Ovary (tissue), 7 donors: ENCODE measurements at regions not wholly inside any gene's neighbourhood (a gene's known extent, or its start where the extent isn't known, plus 50 kb on each side); places are given as distances from the start of the nearest gene placed in this dataset.

Experiments used
- DNase-seq, 5 donors: peaks; one replicate each; pipeline ENCODE4 v3.0.0-alpha.2; 2019 to 2020
- H3K27ac ChIP-seq, 2 donors: fragments of 200-600 bp; one replicate each; pipeline versions ENCODE4 v1.5.1 to v1.8.0; 2019 to 2022
- H3K27me3 ChIP-seq: fragments of 200-600 bp; one replicate; pipeline ENCODE4 v1.8.0; 2022
- H3K36me3 ChIP-seq: fragments of 200-600 bp; sonication (generic); one replicate; pipeline ENCODE4 v1.5.1; 2019
- H3K4me1 ChIP-seq: one replicate; pipeline ENCODE4 v1.8.1; 2013; ENCODE audit warnings: mild to moderate bottlenecking, moderate library complexity; ENCODE audit not compliant: insufficient read depth
- H3K4me3 ChIP-seq: fragments of 200-600 bp; sonication (generic); one replicate; pipeline ENCODE4 v1.5.1; 2017
- H3K9me3 ChIP-seq, 2 donors: fragments of 200-600 bp in 1 of 2; sonication (generic) in 1 of 2; one replicate each; pipeline versions ENCODE4 v1.5.1 to v1.8.1; 2013 to 2019; ENCODE audit warnings: mild to moderate bottlenecking in 1 of 2, moderate library complexity in 1 of 2
- EP300 ChIP-seq: sonication (generic); formaldehyde crosslinking; IDR thresholded peaks from one replicate; pipeline ENCODE4 v1.6.1; 2017; ENCODE audit warnings: antibody characterized with exemption
- POLR2A ChIP-seq: fragments of 450-650 bp; IDR thresholded peaks from one replicate; pipeline ENCODE4 v1.6.1; 2017; ENCODE audit warnings: antibody characterized with exemption, mild to moderate bottlenecking, moderate library complexity
- WGBS, 3 donors: extraction: QIAGEN DNeasy Blood & Tissue Kit in 1 of 3; methylation state at CpG; one replicate each; pipeline versions ENCODE4 v1.1.5 to v1.1.7; 2013 to 2017; 5-methylcytosine and 5-hydroxymethylcytosine counted together
- intact Hi-C, 4 donors: fragments of 100-400 bp; cut with DNase I; formaldehyde crosslinking; loops; one replicate each; pipeline versions ENCODE4 v1.11.0 to v1.15.1; 2022 to 2023
- TF ChIP-seq, protein P1 (sequence below), 3 donors: fragments of 450-650 bp in 2 of 3; fragments of 200-600 bp in 1 of 3; IDR thresholded peaks; one replicate each; pipeline versions ENCODE4 v1.5.1 to v1.8.0; 2016 to 2022; ENCODE audit warnings: antibody characterized with exemption in 3 of 3, mild to moderate bottlenecking in 1 of 3
- donor health status: DM: no; HTN: no; CAD: no; lungs with moderate emphysema.
- donor health status: DM: no; HTN: no; CAD: no.
- donor health status: Bipolar disorder and iron deficiency.
- donor health status: DM: no; HTN: no; CAD: no.
- donor health status: DM: yes; HTN: yes; CAD: no.

- no peak for TF ChIP-seq POLR2A
- no peak for TF ChIP-seq EP300
- TF ChIP-seq, protein P1, sequence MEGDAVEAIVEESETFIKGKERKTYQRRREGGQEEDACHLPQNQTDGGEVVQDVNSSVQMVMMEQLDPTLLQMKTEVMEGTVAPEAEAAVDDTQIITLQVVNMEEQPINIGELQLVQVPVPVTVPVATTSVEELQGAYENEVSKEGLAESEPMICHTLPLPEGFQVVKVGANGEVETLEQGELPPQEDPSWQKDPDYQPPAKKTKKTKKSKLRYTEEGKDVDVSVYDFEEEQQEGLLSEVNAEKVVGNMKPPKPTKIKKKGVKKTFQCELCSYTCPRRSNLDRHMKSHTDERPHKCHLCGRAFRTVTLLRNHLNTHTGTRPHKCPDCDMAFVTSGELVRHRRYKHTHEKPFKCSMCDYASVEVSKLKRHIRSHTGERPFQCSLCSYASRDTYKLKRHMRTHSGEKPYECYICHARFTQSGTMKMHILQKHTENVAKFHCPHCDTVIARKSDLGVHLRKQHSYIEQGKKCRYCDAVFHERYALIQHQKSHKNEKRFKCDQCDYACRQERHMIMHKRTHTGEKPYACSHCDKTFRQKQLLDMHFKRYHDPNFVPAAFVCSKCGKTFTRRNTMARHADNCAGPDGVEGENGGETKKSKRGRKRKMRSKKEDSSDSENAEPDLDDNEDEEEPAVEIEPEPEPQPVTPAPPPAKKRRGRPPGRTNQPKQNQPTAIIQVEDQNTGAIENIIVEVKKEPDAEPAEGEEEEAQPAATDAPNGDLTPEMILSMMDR (IDR thresholded peaks at IDR 0.05) = no peak
- Histone ChIP-seq H3K27me3 (no peaks in the 10 kb centered on the region), H3K36me3 (no peaks in the 10 kb centered on the region), H3K4me3 (no peak overlapping the region), H3K9me3 (no peaks in the 10 kb centered on the region), H3K27ac (no peak overlapping the region), H3K4me1 (no peaks in the 10 kb centered on the region)
- DNase-seq = no peak
- intact Hi-C loops = no loop called here
- WGBS, 3 donors = 37 to 51% (median 42%) methylated on average over 8 of the region's 8 CpGs
Observed at GRCh38 chr19:5392486-5392885, 51.9 kb upstream of the PTPRS start.

DNA sequence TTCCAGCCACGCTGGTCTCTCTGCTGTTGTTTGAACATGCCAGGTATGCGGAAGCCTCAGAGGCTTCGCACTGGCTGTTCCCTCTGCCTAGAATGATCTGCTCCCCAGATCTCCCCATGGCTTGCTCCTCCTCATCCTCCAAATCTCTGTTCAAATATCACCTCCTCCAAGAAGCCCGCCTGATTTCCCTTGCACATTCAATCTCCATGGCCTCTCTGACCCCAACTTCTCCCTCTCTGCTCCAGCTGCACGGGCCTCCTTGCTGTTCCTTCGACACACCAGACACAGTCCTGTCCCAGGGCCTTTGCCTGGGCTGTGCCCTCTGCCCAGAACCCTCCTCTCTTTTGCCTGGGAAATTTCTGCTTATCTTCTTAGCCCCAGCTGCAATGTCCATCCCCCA lies 52.5 kb upstream of the PTPRS start:
- no peak for TF ChIP-seq POLR2A
- TF ChIP-seq, protein P1 (IDR thresholded peaks at IDR 0.05) = no peak
- no peak for TF ChIP-seq EP300
- Histone ChIP-seq H3K9me3 (no peaks in the 10 kb centered on the region), H3K4me3 (no peak overlapping the region), H3K36me3 (no peaks in the 10 kb centered on the region), H3K4me1 (no peaks in the 10 kb centered on the region), H3K27ac (no peak overlapping the region), H3K27me3 (no peaks in the 10 kb centered on the region)
- WGBS, 3 donors = 58 to 63% (median 61%) methylated on average over 6 of the region's 6 CpGs
- no peak for DNase-seq
- intact Hi-C loops = no loop called here

DNA sequence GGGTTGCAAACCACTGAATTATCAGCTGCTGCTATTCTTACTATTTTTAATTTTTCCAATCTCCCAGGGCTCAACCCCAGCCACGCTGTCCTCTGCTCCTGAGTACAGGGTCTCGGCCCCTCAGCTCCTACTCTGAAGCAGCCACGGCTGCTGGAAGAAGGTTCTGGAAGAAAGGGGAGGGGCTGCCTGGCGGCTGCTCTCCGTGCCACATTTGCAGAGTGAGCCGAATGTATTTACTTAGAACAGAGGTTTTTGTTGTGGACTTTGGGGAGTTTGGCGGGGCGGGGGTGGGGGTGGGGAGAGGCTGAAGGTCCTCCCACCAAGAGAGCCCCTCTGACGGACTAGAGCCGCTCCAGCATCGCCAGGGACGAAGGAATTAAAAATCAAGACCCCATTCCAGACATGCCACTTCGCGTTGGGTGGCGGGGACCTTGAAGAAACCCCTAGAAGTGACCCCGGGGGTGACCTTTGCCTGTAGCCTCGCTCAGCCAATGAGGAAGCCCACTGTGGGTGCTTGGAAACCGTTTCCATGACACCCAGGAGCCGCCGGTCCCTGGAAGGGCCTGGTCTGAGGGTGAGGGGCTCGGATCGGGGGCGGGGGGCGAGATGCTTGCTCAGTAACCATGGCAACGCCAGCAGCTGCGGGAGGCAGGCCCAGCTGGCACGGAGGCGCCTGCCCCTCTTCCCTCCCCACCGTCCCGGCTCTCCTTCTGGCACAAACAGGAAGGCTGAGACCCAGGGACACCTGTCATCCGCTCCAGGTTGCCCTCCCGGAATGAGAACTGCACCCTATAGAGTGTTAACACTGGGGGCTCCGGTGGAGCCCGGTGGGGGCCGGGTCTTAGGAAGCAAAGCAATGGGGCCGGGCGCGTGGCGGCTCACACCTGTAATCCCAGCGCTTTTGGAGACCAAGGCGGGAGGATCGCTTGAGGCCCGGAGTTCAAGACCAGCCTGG lies 54.2 kb upstream of the PTPRS start:
- WGBS, 3 donors = 6 to 8% (median 6%) methylated on average over 36 to 43 of the region's 43 CpGs
- H3K27ac ChIP-seq = no peak overlapping the region
- intact Hi-C loops = no loop called here
- DNase-seq = no peak
- no peak for TF ChIP-seq POLR2A
- TF ChIP-seq, protein P1 (IDR thresholded peaks at IDR 0.05) = no peak
- no peak for TF ChIP-seq EP300
- no peaks in the 10 kb centered on the region for H3K36me3 ChIP-seq
- H3K9me3 ChIP-seq = no peaks in the 10 kb centered on the region
- no peak overlapping the region for H3K4me3 ChIP-seq
- H3K27me3 ChIP-seq = no peaks in the 10 kb centered on the region
- H3K4me1 ChIP-seq = no peaks in the 10 kb centered on the region

DNA sequence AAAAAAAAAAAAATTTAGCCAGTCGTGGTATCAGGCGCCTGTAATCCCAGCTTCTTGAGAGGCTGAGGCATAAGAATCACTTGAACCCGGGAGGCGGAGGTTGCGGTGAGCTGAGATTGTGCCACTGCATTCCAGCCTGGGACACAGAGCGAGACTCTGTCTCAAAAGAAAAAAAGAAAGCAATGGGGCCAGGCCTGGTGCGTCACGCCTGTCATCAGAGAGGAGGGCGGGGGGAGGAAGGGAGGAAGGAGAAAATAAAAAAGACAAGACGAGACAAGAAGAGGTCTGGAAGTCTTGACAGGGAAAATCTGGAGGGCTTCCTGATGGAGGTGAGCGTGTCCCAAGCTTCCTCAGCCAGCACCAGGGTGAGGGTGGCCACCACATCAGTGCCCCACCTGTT lies 54.9 kb upstream of the PTPRS start:
- H3K4me3 ChIP-seq = no peak overlapping the region
- 14 to 22% (median 15%) methylated on average over 11 of the region's 11 CpGs for WGBS, 3 donors
- H3K36me3 ChIP-seq = no peaks in the 10 kb centered on the region
- no peaks in the 10 kb centered on the region for H3K9me3 ChIP-seq
- intact Hi-C loops = no loop called here
- H3K27me3 ChIP-seq = no peaks in the 10 kb centered on the region
- no peak for TF ChIP-seq POLR2A
- no peak for TF ChIP-seq EP300
- TF ChIP-seq, protein P1 (IDR thresholded peaks at IDR 0.05) = no peak
- H3K4me1 ChIP-seq = no peaks in the 10 kb centered on the region
- H3K27ac ChIP-seq = no peak overlapping the region
- DNase-seq = no peak
